SJSA1 (cell line): ENCODE measurements at regions not wholly inside any gene's neighbourhood (a gene's known extent, or its start where the extent isn't known, plus 50 kb on each side); places are given as distances from the start of the nearest gene placed in this dataset.
"Not testable (repeated sequence)": the region's sequence is repeated elsewhere in the genome, so short reads cannot be mapped to it uniquely, and the experiment has no call there.

Experiments used
- DNase-seq, 2 experiments: peaks; one replicate each; pipeline ENCODE4 v3.0.0-alpha.2; 2015 to 2020; ENCODE audit warnings: low spot score in 2 of 2, low read depth in 1 of 2
- H3K27ac ChIP-seq: fragments of 250-450 bp; sonication (Bioruptor Pico); 2 replicates; pipeline ENCODE4 v1.5.1; 2020; ENCODE audit warnings: mild to moderate bottlenecking, moderate library complexity
- H3K27me3 ChIP-seq: fragments of 250-450 bp; sonication (Bioruptor Pico); replicated peaks from 2 replicates; pipeline ENCODE4 v1.5.1; 2020; ENCODE audit warnings: mild to moderate bottlenecking, moderate library complexity
- H3K36me3 ChIP-seq: fragments of 250-450 bp; sonication (Bioruptor Pico); 2 replicates; pipeline ENCODE4 v1.5.1; 2020; ENCODE audit warnings: mild to moderate bottlenecking
- H3K4me1 ChIP-seq: fragments of 250-450 bp; sonication (Bioruptor Pico); replicated peaks from 2 replicates; pipeline ENCODE4 v1.6.1; 2021; ENCODE audit warnings: mild to moderate bottlenecking
- H3K4me3 ChIP-seq: fragments of 250-450 bp; sonication (Bioruptor Pico); 2 replicates; pipeline ENCODE4 v1.5.1; 2020; ENCODE audit warnings: mild to moderate bottlenecking
- H3K9me3 ChIP-seq: fragments of 250-450 bp; sonication (Bioruptor Pico); replicated peaks from 2 replicates; pipeline ENCODE4 v1.5.1; 2020; ENCODE audit warnings: mild to moderate bottlenecking

- Histone ChIP-seq H3K9me3 (no peaks in the 10 kb centered on the region), H3K27me3 (no peaks in the 10 kb centered on the region)
- DNase-seq: no peak
Measured at GRCh38 chr7:68619526-68619925, 978.7 kb upstream of the AUTS2 start.

DNA sequence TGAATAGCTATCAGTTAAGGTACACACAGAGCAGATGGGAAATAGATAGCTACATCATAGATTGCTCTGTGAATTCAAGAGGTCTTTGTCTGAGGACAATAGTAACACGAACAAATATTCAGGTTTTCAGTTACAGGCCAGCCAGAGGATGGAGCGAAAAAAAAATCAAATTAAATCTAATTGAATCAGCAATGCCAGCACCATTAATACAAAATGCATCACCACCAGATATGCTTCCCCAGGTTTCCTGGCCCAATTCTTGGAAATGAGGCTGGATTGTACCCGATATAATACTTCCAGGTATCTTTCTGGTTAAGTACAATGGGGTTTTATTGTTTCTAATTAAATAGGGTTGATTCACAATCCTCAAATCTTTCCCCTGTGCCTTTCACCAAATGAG is 975.8 kb upstream of the AUTS2 start:
- Histone ChIP-seq H3K4me1 (no peaks in the 10 kb centered on the region), H3K27ac (no peak overlapping the region)
- no peak for DNase-seq

More at GRCh38 chr7:68619526-68619925, 978.7 kb upstream of the AUTS2 start:
- Histone ChIP-seq H3K27ac (no peak overlapping the region), H3K4me1 (no peaks in the 10 kb centered on the region), H3K36me3 (no peaks in the 10 kb centered on the region), H3K4me3 (no peak overlapping the region)

GRCh38 chr7:68623030-68623429 is 975.2 kb upstream of the AUTS2 start:
- no peak overlapping the region for H3K4me3 ChIP-seq
- H3K4me1 ChIP-seq: no peaks in the 10 kb centered on the region
- H3K27ac ChIP-seq: no peak overlapping the region
- H3K27me3 ChIP-seq: no peaks in the 10 kb centered on the region
- DNase-seq: no peak
- no peaks in the 10 kb centered on the region for H3K36me3 ChIP-seq
- H3K9me3 ChIP-seq: no peaks in the 10 kb centered on the region

More for the DNA sequence above, 975.8 kb upstream of the AUTS2 start:
- Histone ChIP-seq H3K4me3 (no peak overlapping the region), H3K27me3 (no peaks in the 10 kb centered on the region), H3K36me3 (no peaks in the 10 kb centered on the region), H3K9me3 (no peaks in the 10 kb centered on the region)

- Histone ChIP-seq H3K4me1 (no peaks in the 10 kb centered on the region), H3K27me3 (no peaks in the 10 kb centered on the region), H3K27ac (no peak overlapping the region), H3K36me3 (no peaks in the 10 kb centered on the region), H3K9me3 (no peaks in the 10 kb centered on the region; the same call in 1 of the 2 replicates), H3K4me3 (no peak overlapping the region)
- DNase-seq: no peak
Measured at GRCh38 chr7:68627247-68627864, 970.9 kb upstream of the AUTS2 start.

DNA sequence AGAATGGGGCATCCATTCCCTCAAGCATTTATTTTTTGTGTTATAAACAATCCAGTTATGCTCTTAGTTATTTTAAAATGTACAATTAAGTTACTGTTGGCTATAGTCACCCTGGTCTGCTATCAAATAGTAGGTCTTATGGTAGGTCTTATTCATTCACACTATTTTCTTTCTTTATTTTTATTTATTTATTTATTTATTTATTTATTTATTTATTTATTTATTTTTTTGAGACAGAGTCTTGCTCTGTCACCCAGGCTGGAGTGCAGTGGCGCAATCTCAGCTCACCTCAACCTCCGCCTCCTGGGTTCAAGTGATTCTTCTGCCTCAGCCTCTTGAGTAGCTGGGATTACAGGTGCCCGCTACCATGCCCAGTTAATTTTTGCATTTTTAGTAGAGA is 967.4 kb upstream of the AUTS2 start:
- DNase-seq, H3K27ac ChIP-seq, H3K36me3 ChIP-seq, H3K9me3 ChIP-seq, H3K4me1 ChIP-seq, H3K4me3 ChIP-seq, H3K27me3 ChIP-seq: not testable (repeated sequence)

DNA sequence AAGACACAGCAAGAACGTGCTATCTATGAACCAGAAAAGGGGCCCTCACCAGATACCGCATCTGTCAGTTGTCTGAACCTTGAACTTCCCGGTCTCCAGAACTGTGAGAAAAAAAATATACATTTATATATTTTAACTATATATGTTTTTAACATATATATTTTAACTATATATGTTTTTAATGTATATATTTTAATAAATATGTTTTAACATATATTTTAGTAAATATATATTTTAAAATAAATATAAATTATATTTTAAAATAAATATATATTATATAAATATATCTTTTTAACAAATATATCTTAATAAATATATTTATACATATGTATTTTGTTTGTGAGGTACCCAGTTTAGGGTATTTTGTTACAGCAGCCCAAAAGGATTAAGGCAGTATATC is 958.2 kb upstream of the AUTS2 start:
- no peaks in the 10 kb centered on the region for H3K9me3 ChIP-seq
- H3K27ac ChIP-seq: no peak overlapping the region
- no peaks in the 10 kb centered on the region for H3K36me3 ChIP-seq
- no peaks in the 10 kb centered on the region for H3K27me3 ChIP-seq
- H3K4me3 ChIP-seq: no peak overlapping the region
- no peaks in the 10 kb centered on the region for H3K4me1 ChIP-seq
- no peak for DNase-seq

GRCh38 chr7:68642727-68643126 is 955.5 kb upstream of the AUTS2 start:
- Histone ChIP-seq H3K4me1 (no peaks in the 10 kb centered on the region), H3K4me3 (no peak overlapping the region), H3K27ac (no peak overlapping the region), H3K27me3 (no peaks in the 10 kb centered on the region), H3K36me3 (no peaks in the 10 kb centered on the region), H3K9me3 (no peaks in the 10 kb centered on the region)
- DNase-seq: no peak

DNA sequence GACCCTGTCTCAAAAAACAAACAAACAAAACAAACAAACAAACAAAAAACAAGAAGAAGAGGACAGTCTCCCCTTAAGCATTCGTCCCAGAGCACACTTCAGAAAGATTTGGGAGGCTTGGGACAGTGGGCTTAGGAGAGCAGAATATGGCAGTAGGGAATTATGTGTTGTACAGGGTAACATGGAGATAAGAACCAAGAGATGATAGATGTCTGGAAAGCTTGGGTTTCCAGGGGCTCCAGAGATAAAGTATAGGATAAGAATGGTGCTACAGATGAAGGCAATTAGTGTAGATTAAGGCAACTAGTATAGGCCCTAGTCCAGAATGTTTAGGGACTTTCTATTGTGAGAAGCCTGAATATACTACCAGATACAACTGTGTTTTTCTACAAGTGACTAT is 934.9 kb upstream of the AUTS2 start:
- Histone ChIP-seq H3K27me3 (no peaks in the 10 kb centered on the region), H3K4me1 (no peaks in the 10 kb centered on the region), H3K36me3 (no peaks in the 10 kb centered on the region), H3K9me3 (no peaks in the 10 kb centered on the region), H3K27ac (no peak overlapping the region), H3K4me3 (no peak overlapping the region)
- no peak for DNase-seq

GRCh38 chr7:68671046-68671445 is 927.2 kb upstream of the AUTS2 start:
- Histone ChIP-seq H3K36me3 (no peaks in the 10 kb centered on the region), H3K4me3 (no peak overlapping the region), H3K9me3 (no peaks in the 10 kb centered on the region), H3K27ac (no peak overlapping the region), H3K4me1 (no peaks in the 10 kb centered on the region), H3K27me3 (no peaks in the 10 kb centered on the region)
- no peak for DNase-seq

- Histone ChIP-seq H3K36me3 (no peaks in the 10 kb centered on the region), H3K27ac (no peak overlapping the region), H3K9me3 (no peaks in the 10 kb centered on the region), H3K4me1 (no peaks in the 10 kb centered on the region), H3K27me3 (no peaks in the 10 kb centered on the region), H3K4me3 (no peak overlapping the region)
- DNase-seq: no peak
Measured at GRCh38 chr7:68671671-68672070, 926.6 kb upstream of the AUTS2 start.

DNA sequence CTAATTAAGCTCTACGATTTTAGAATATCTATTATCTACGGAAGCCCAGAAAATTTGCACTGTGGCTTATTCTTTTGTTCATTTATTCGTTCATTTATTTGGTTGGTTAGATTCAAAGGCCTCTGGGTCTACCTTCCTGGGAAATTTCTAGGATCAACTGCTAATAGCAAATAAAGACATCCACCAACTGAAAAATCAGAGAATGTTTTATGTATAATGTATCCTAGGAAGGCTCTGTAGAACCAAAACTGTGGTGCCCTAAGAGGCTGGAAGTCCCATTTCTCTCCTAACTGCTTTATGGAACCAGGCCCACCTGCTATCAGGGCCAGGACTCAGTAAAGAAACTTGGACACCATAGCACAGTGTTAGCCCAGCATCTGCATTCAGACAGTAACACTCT is 923.4 kb upstream of the AUTS2 start:
- H3K9me3 ChIP-seq: no peaks in the 10 kb centered on the region
- H3K4me1 ChIP-seq: no peaks in the 10 kb centered on the region
- no peak overlapping the region for H3K4me3 ChIP-seq
- no peak for DNase-seq
- no peaks in the 10 kb centered on the region for H3K36me3 ChIP-seq
- no peak overlapping the region for H3K27ac ChIP-seq
- no peaks in the 10 kb centered on the region for H3K27me3 ChIP-seq

DNA sequence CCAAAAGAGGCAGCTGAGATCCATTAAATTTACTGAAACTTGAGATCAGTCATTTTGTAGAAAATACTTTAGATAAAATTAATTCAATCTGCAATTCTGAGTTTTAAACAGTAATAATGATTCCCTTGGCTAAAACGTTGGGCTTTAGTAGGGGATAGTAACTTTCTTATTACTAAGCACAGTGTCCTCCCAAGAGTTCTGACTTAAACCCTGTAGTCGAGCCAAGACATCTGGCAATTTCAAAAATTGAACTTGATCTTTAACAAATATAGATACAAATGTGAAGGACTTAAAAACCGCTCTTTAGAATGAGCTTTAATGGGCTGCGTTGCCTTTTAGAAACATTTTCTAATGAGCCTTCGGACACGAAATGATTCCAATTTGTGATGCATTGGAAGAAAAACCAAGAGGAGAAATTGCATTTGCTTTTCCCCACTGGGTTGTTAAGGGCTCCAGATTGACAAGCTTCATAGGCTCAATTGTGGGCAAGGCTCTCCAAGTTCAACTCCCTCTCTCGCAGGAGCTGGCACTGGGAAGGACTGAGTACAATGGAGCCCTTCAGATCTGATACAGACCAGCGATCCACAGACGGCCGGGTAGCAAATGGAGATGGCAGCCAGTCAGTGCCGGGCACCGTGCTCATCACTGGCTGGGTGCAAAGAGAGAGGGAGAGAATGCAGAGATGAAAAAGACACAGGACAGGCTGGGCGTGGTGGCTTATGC is 921.3 kb upstream of the AUTS2 start:
- H3K27ac ChIP-seq: no peak overlapping the region
- no peaks in the 10 kb centered on the region for H3K36me3 ChIP-seq
- H3K4me3 ChIP-seq: no peak overlapping the region
- H3K4me1 ChIP-seq: no peaks in the 10 kb centered on the region
- H3K27me3 ChIP-seq: no peaks in the 10 kb centered on the region
- DNase-seq: no peak
- no peaks in the 10 kb centered on the region for H3K9me3 ChIP-seq

GRCh38 chr7:68678196-68678595 is 920.1 kb upstream of the AUTS2 start:
- DNase-seq: no peak
- no peak overlapping the region for H3K27ac ChIP-seq
- no peaks in the 10 kb centered on the region for H3K36me3 ChIP-seq
- no peaks in the 10 kb centered on the region for H3K27me3 ChIP-seq
- no peaks in the 10 kb centered on the region for H3K4me1 ChIP-seq
- no peaks in the 10 kb centered on the region for H3K9me3 ChIP-seq
- H3K4me3 ChIP-seq: no peak overlapping the region

GRCh38 chr7:68679459-68680234 is 918.6 kb upstream of the AUTS2 start:
- no peak overlapping the region for H3K27ac ChIP-seq
- H3K4me3 ChIP-seq: no peak overlapping the region
- H3K36me3 ChIP-seq: no peaks in the 10 kb centered on the region
- H3K27me3 ChIP-seq: no peaks in the 10 kb centered on the region
- no peaks in the 10 kb centered on the region; the same call in 1 of the 2 replicates for H3K9me3 ChIP-seq
- no peaks in the 10 kb centered on the region for H3K4me1 ChIP-seq
- no peak for DNase-seq
